GM19099 (cell line): ENCODE measurements at regions not wholly inside any gene's neighbourhood (a gene's known extent, or its start where the extent isn't known, plus 50 kb on each side); places are given as distances from the start of the nearest gene placed in this dataset.

ENCODE experiments used
- POLR2A ChIP-seq: IDR thresholded peaks from 3 replicates; pipeline ENCODE4 v1.6.1; 2011; ENCODE audit warnings: low read depth; ENCODE audit not compliant: insufficient read length; ENCODE audit errors: extremely low read depth

DNA sequence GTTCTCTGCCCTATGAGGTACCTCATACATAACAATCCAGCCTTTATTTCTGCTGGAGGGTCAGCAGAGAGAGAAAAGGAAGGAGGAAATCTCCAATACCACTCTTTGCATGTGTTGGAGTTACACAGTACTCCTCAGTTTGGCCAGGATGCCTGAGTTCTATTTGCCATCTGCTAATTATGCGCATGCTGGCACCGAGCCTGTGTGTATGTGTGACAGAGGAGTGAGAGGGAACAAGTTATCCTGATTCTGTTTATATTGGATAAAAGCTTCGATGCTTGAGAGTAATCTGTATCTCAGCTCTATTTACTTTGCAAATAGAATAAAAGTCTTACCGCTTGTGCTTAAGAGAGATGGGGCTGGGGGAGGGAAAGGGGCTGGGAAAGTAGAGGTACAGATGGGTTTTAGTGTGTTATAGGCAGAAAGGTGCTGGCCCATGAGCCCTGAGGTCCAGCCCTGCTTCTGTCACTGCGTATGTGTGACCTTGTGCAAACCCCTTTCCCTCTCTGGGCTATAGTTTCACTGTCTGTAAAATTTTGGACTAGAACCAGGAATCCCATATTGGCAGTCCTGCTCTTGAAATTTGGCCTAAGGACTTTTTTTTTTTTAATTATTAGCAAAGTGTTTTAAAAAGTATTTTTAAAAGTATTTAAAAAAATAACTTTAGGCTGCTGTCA, 54.5 kb upstream of the PLXNA2 start:
- TF ChIP-seq POLR2A, result no peak

DNA sequence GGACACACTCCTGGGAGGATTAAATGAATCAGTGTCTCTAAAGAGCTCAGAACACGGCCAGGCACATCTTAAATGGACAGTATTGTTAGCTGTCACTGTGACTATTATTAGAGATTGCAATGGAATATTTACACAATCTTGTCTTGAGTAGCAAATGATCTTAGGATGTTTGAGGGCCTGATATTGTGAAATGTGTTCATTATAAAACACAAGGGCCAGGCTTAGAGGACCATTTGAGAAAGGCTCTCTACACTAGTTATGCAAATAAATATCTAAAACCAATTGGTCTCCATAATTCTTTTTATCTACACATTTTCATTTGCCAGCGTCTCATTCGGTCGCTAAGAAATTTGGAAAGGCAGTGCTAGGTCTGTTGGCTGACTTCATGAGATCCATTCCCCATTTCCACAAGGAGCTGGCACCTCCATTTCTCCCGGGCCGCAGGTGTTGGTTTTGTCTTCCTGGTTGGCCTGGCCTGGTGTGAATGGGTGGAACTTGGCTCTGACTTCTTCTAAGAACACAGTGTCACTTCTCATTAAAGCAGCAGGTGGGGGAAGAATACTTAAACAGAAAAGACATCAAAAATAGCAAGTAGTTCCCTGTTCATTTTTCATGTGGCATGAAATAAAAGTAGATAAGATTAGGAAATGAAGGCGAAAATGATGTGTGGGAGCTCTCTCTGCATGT, 56.0 kb upstream of the PLXNA2 start:
- TF ChIP-seq POLR2A, result no peak

DNA sequence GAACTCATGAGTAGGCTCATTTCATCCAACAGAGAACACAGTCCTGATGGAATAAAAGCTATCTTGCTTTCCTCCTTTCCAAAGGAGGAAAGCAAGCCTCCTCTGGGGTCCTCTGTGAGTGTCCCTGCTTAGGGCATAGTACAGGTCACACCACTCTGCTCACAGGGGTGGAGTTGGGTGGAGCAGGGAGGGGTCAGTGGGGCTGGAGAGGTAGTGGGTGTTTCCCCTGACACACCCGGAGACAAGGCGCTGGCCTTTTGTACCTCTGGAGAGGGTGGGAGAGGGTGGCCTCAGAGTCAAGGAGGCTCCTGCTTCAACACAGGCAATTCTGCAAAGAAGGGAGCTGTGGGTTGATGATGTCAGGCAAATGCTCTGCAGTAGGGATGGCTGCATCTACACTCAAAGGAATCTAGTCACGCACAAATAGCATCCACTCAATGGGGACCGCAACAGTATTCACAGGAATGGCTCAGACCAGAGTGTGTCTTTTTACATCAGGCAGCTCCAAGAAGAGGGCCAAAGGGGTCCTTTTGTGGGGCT, 58.6 kb upstream of the PLXNA2 start:
- TF ChIP-seq POLR2A, result no peak

DNA sequence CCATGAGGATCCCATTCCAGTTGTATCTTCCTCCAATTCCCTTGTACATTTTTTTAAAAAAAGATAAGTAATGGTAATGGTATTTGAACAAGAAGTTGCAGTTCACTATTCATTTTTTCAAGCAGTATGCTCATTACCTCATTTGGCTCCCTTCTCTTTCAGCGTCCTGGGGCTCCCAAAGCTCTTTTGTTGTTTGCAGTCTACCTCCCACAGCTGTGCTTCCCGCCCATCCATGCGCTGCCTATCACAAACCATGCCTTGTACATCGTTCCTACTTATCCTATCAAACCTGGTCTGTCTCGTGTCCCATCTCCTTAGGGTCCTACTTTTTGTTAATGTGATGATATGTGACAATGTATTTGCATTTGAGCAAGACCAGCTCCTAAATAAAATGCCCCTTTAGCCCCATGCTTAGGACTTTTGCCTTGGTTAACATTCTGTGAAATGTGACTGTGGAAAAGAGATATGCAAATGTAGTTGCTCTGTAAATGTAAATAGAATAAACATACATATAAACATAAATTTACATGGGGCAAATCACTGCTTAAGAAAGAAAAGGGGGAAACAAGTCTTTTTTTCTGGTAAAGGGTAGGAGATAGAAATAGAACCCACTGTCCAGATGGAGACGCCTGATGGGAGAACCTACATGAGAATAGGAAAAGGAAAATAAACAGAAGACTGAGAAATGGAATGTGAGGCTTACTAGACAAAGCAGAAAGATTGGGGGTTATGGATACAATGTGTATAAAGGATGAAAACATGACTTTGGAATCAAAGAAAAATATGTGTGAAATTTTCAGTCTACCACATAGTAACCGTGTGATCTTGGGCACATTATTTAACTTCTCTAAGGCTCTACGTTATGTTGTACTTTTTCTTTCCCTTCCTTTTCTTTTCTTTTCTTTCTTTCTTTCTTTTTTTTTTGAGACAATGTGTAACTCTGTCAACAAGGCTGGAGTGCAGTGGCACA, 59.8 kb upstream of the PLXNA2 start:
- TF ChIP-seq POLR2A, result no peak

DNA sequence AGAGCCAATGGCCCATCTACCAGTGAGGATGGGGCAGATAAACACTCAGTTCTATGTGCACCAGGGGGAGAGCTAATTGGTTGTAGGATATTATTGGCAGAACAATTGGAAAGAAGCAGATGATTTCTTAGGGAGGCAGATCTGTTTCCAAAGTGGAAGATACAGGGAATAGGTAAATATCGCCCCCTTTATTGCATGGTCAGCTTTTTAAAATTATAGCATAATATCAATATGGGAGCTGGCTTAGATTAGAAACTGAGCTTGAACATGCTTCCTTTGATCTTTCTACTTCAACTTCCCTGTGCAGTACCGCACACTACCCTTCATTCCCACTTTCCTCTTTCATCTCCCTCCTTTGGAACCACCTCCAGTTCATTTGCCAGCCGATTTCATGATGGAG, 64.0 kb upstream of the PLXNA2 start:
- TF ChIP-seq POLR2A, result no peak

DNA sequence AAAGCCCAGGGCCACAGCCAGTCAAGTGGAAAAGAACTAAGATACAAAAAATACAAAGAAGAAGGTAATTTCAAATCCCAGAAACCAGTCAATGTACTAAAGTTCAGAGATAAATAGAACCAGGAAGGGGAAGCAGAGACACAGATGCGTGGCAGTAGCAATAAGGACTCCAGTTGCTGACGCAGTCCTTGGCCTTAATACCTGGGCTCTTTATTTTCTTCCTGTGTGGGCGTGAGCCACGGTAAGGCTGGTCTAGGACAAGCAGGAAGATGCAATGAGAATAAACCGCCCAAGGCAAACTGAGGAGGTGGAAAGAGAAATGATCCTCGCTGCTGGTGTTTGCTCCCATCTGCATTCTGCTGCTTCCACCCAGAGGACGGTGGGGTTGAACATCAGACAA, 65.6 kb upstream of the PLXNA2 start:
- no peak for TF ChIP-seq POLR2A

DNA sequence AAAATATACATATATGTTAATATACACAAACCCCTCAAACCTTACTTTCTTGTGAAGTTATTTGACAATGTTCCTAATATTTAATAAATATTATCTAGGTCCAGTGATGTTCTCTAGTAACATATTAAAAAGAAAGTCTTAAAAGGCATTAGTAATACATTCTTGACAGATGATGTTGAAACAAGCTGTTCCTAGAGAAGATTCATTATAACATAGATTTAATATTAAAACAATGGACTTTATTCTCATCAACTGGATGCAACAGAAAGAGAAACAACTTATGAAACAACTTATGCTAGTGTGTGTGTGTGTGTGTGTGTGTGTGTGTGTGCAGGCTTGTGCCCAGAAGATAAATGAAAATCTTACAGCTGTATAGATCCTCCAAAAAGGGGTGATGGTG, 68.5 kb upstream of the PLXNA2 start:
- TF ChIP-seq POLR2A, result no peak

DNA sequence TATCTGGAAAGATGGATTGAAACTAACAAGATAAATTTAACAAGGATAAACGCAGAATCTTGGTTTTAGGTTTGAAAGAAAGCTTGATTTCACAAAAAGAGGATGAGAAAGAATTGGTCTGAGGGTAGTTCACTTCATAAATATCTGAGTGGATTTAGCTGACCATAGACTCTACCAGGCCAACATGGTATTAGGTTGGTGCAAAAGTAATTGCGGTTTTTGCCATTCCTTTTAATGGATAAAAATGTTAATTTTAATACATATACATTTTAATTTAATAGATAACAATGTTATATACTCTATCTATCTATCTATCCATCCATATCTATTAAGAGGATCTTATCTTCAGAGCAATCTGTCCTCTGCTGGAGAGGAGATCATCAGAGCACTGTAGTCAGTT, 70.2 kb upstream of the PLXNA2 start:
- no peak for TF ChIP-seq POLR2A

DNA sequence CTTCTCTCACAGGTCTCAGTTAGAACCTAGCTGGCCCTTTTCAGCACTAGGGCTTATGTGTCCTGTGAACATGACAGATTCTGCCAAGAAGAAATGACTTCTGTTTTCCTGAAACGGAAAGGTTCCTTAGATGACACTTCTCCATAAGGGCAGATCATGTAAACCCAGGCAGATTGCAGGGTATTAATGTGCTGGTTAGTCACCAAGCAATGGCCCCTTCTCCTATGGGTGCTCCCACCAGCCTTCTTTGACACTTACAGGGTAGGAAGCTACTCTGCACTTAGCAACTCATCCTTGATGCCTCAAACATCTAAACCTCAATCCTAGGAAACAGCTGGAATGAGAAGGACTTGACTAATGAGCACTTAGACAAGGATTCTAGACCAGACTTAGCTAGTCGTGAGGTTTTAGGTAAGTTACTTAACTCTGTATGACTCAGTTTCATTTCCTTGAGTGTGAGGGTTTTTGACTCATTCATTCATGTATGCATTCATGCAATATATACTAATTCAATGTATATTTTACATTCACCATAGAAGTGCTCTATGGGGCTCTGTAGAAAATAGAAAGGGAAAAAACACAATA, 74.1 kb upstream of the PLXNA2 start:
- no peak for TF ChIP-seq POLR2A

DNA sequence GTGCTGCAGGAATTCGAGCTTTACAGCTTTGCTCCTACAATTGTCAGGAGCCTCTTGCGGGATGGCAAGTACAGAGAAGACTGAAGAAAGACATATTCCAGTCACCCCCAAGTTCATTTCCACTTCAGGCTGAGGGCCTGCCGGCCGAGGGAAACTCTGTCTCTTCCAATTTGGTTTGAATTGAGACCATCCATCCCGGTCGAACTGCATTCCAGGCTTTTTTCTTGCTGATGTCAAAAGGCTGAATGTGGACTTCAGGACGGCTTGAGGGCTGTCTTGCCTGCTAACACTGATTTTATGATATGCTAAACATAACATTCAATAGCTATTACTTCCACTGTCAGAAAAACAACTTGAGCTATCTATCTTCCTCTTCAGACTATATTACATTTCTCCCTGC, 79.8 kb upstream of the PLXNA2 start:
- no peak for TF ChIP-seq POLR2A

DNA sequence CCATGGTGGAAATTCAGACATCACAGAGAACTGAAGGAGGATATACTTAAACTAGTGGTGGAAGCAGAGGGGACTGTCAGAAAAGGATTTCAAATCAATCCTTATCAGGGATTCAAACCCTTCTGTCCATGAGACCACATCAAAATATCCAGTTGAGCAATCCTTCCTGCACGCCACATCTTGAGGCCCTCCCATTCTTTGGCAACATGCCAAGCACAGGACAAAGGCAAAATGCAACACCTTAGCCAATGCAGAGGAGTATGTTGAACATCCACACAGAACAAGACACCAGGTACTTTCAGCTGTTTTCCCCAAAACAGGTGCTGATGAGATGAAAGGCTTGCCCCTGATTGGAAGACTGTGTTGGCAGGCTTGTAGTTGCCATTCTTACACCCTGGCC, 81.8 kb upstream of the PLXNA2 start:
- no peak for TF ChIP-seq POLR2A

DNA sequence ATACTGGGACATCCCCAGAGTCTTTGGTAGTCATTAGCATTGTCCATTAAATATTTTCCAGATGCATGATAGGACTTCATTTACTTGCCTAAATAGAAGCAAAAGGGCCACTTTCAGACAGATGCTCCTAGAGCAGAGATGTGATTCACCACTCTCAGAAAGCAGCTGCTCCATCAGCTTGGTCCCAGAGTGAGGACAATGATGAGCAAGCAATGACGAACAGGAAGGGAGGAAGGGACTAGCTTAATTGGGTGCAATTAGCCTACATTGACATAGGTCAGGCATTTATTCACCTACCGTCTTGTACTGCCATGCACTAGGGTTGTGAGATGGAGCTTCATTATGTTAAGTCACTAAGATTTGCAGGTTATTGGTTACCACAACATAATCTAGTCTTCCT, 85.1 kb upstream of the PLXNA2 start:
- TF ChIP-seq POLR2A, result no peak

DNA sequence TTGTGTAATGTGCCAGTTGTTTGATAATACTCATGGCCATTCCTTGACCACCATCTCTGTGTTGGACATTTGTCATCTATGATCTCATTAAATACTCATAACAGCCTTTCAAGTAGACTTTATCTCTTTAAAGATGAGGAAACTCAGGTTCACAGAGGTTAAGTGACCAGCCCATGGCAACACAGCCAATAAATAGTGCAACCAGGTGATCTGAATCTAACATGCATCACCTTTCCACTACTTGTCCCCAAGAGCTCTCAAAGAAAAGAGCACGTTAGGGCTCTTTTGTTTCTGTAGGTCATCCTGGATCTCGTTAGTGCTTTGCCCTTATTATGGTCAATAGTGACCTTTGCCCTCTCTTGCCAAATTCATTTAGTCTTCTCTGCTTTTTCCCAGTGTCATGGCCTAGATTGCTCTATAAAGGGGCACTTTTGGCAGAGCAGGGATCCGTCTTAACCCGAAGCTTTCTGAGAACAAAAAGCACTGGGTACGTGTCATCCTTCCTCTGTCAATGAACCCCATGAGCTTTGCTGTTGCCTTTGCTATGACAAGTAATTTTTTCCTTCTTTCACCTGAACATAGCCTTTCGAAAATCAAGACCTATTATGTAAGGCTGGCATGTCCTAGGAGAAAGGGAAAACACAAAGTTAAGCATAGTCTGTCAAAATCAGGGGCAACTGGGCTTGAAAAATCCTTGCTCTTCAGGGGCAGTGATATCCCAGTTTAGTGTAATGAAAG, 88.0 kb upstream of the PLXNA2 start:
- TF ChIP-seq POLR2A, result no peak

DNA sequence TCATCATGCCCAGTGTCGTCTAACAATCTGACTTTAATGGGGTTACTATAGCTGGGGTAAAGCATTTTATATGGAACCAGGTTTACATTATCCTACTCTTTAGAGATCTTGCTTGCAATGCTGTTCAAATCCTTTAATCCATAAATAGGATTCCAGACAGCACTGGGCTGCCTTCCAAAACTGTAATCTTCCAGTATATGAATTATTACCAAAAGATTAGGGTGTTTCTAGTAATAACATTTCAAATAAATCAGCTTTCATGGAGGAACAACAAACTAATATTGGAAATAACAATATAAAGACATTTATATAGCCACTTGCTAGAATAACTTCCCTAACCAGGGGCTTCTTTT, 88.6 kb upstream of the PLXNA2 start:
- no peak for TF ChIP-seq POLR2A
